ENCODE measurements at regions not wholly inside any gene's neighbourhood (a gene's known extent, or its start where the extent isn't known, plus 50 kb on each side); places are given as distances from the start of the nearest gene placed in this dataset.

DNA sequence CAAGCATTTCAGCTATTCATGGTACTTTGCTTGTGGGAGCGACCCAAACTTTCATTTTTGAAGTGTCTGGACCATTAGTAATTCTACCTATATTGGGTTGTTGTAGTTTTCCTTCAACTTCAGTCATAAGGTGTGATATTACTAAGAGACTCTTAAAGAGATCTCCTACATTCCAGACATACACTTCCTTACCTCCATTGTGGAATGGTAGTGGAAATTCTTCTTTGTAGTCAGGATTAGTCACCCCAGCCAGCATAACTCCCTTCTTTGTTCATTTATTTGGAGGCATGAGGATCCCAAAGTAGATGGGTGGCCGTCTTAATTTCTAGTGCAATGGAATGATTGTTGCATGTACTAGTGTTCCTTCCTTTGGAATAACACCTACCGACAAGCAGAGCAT is 991.4 kb downstream of the ARAP2 start:
- H3K27me3 ChIP-seq (ENCODE audit: insufficient read depth, low read length): no peaks in the 10 kb centered on the region
- H3F3A ChIP-seq (ENCODE audit: insufficient read depth, low read length): no peaks in the 10 kb centered on the region
- H3K9ac ChIP-seq (ENCODE audit: low read length): no peak overlapping the region
- no peak overlapping the region for H2AFZ ChIP-seq (ENCODE audit: low read length)
- H3K9me3 ChIP-seq (ENCODE audit: low read length): no peaks in the 10 kb centered on the region
- no peaks in the 10 kb centered on the region for H3K4me1 ChIP-seq (ENCODE audit: insufficient read depth, low read length, severe bottlenecking)
- H3K9me2 ChIP-seq (ENCODE audit: low read depth, low read length): no peaks in the 10 kb centered on the region
- H3K4me2 ChIP-seq (ENCODE audit: low read length): no peak overlapping the region
- H3K27ac ChIP-seq (ENCODE audit: low read depth, low read length, poor library complexity, severe bottlenecking): no peak overlapping the region
- TF ChIP-seq, protein P1, sequence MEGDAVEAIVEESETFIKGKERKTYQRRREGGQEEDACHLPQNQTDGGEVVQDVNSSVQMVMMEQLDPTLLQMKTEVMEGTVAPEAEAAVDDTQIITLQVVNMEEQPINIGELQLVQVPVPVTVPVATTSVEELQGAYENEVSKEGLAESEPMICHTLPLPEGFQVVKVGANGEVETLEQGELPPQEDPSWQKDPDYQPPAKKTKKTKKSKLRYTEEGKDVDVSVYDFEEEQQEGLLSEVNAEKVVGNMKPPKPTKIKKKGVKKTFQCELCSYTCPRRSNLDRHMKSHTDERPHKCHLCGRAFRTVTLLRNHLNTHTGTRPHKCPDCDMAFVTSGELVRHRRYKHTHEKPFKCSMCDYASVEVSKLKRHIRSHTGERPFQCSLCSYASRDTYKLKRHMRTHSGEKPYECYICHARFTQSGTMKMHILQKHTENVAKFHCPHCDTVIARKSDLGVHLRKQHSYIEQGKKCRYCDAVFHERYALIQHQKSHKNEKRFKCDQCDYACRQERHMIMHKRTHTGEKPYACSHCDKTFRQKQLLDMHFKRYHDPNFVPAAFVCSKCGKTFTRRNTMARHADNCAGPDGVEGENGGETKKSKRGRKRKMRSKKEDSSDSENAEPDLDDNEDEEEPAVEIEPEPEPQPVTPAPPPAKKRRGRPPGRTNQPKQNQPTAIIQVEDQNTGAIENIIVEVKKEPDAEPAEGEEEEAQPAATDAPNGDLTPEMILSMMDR (IDR thresholded peaks at IDR 0.05; ENCODE audit: low read length): no peak
- no peak for TF ChIP-seq EZH2 (IDR thresholded peaks at IDR 0.05; ENCODE audit: borderline replicate concordance, low read length)
- no peak overlapping the region for H3K4me3 ChIP-seq (ENCODE audit: low read depth, low read length, poor library complexity, severe bottlenecking)
- no peaks in the 10 kb centered on the region for H4K20me1 ChIP-seq (ENCODE audit: insufficient read depth, low read length)
- 0 out of 2 replicates have a peak, but pooled peaks cover 2% of the 10 kb centered on the region for H3K79me2 ChIP-seq (ENCODE audit: insufficient read depth, low read length)
- no peaks in the 10 kb centered on the region for H3K36me3 ChIP-seq (ENCODE audit: insufficient read depth, low read length)

DNA sequence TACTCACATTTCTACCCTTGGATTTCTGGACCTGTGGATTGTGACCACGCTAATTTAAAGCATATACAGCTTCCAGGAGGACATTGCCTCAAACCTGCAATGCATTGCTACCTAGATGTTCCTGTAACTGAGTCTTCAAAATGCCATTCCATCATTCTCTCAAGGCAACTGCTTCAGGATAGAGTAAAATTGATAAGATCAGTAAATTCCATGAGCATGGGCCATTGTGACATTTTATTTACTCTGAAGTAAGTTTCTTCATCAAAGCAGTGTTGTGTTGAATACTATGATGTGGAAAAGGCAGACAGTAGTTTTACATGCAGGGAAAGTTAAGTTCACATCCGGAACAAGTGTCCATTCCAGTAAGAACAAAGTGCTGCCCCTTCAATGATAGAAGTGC is 991.0 kb downstream of the ARAP2 start:
- no peak for TF ChIP-seq EZH2 (IDR thresholded peaks at IDR 0.05; ENCODE audit: borderline replicate concordance, low read length)
- TF ChIP-seq, protein P1 (IDR thresholded peaks at IDR 0.05; ENCODE audit: low read length): no peak
- no peak overlapping the region for H2AFZ ChIP-seq (ENCODE audit: low read length)
- H3K9ac ChIP-seq (ENCODE audit: low read length): no peak overlapping the region
- H3K27ac ChIP-seq (ENCODE audit: low read depth, low read length, poor library complexity, severe bottlenecking): no peak overlapping the region
- H3K27me3 ChIP-seq (ENCODE audit: insufficient read depth, low read length): no peaks in the 10 kb centered on the region
- no peaks in the 10 kb centered on the region for H4K20me1 ChIP-seq (ENCODE audit: insufficient read depth, low read length)
- H3K4me3 ChIP-seq (ENCODE audit: low read depth, low read length, poor library complexity, severe bottlenecking): no peak overlapping the region
- H3K36me3 ChIP-seq (ENCODE audit: insufficient read depth, low read length): no peaks in the 10 kb centered on the region
- H3F3A ChIP-seq (ENCODE audit: insufficient read depth, low read length): no peaks in the 10 kb centered on the region
- H3K79me2 ChIP-seq (ENCODE audit: insufficient read depth, low read length): 0 out of 2 replicates have a peak, but pooled peaks cover 2% of the 10 kb centered on the region
- no peaks in the 10 kb centered on the region for H3K9me2 ChIP-seq (ENCODE audit: low read depth, low read length)
- no peaks in the 10 kb centered on the region for H3K4me1 ChIP-seq (ENCODE audit: insufficient read depth, low read length, severe bottlenecking)
- H3K4me2 ChIP-seq (ENCODE audit: low read length): no peak overlapping the region
- H3K9me3 ChIP-seq (ENCODE audit: low read length): no peaks in the 10 kb centered on the region

DNA sequence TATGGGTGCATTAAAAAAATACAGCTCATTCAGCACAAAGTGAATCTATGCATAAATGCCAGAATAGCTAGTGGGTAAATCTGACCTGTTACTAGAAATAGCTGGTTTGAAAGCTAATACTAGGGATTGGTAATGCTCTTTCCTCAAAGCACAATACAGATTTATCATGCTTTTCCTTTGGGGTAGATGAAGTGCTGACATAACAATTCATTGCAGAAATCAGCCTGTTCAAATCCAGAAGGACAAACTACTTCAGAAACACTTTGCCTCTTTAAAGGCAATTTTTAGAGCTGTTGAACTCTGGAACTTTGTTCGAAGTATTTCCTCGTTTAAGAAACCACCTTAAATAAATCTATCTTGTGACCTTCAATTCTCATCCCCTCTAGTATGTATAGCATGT is 957.9 kb downstream of the ARAP2 start:
- Histone ChIP-seq H4K20me1 (ENCODE audit: insufficient read depth, low read length) (no peaks in the 10 kb centered on the region), H3K9ac (ENCODE audit: low read length) (no peak overlapping the region), H3K27me3 (ENCODE audit: insufficient read depth, low read length) (no peaks in the 10 kb centered on the region), H3K4me1 (ENCODE audit: insufficient read depth, low read length, severe bottlenecking) (no peaks in the 10 kb centered on the region), H3K4me2 (ENCODE audit: low read length) (no peak overlapping the region), H3K79me2 (ENCODE audit: insufficient read depth, low read length) (no peaks in the 10 kb centered on the region), H3K36me3 (ENCODE audit: insufficient read depth, low read length) (no peaks in the 10 kb centered on the region), H3F3A (ENCODE audit: insufficient read depth, low read length) (no peaks in the 10 kb centered on the region), H3K9me2 (ENCODE audit: low read depth, low read length) (no peaks in the 10 kb centered on the region), H3K4me3 (ENCODE audit: low read depth, low read length, poor library complexity, severe bottlenecking) (no peak overlapping the region), H3K27ac (ENCODE audit: low read depth, low read length, poor library complexity, severe bottlenecking) (no peak overlapping the region), H3K9me3 (ENCODE audit: low read length) (no peaks in the 10 kb centered on the region), H2AFZ (ENCODE audit: low read length) (no peak overlapping the region)
- TF ChIP-seq, protein P1 (IDR thresholded peaks at IDR 0.05; ENCODE audit: low read length): no peak
- TF ChIP-seq EZH2 (IDR thresholded peaks at IDR 0.05; ENCODE audit: borderline replicate concordance, low read length): no peak

Data from OCI-LY1 (cell line).